Spinal cord (tissue), 9 donors: ENCODE measurements at regions not wholly inside any gene's neighbourhood (a gene's known extent, or its start where the extent isn't known, plus 50 kb on each side); places are given as distances from the start of the nearest gene placed in this dataset.

Source experiments
- DNase-seq, 6 donors: peaks; one replicate each; pipeline versions ENCODE4 v3.0.0 to v3.0.0-alpha.2; 2013 to 2015; ENCODE audit warnings: low spot score in 6 of 6, low read depth in 4 of 6
- H3K27ac ChIP-seq: one replicate; pipeline ENCODE4 v1.5.1; 2013; ENCODE audit warnings: low read depth, low read length, control low read depth
- H3K27me3 ChIP-seq: one replicate; pipeline ENCODE4 v1.6.1; 2013; ENCODE audit warnings: low read length; ENCODE audit not compliant: control insufficient read depth, insufficient read depth
- H3K36me3 ChIP-seq: one replicate; pipeline ENCODE4 v1.6.1; 2013; ENCODE audit warnings: low read length; ENCODE audit not compliant: control insufficient read depth, insufficient read depth
- H3K4me1 ChIP-seq: one replicate; pipeline ENCODE4 v1.6.1; 2013; ENCODE audit warnings: low read length; ENCODE audit not compliant: control insufficient read depth, insufficient read depth
- H3K4me3 ChIP-seq: one replicate; pipeline ENCODE4 v1.5.1; 2013; ENCODE audit warnings: low read depth, low read length, control low read depth
- H3K9me3 ChIP-seq: one replicate; pipeline ENCODE4 v1.6.1; 2013; ENCODE audit warnings: low read length; ENCODE audit not compliant: control insufficient read depth, insufficient read depth
- WGBS: methylation state at CpG from one replicate; pipeline ENCODE4 v1.1.5; 2013; ENCODE audit warnings: missing lambda C conversion rate; ENCODE audit not compliant: insufficient coverage; 5-methylcytosine and 5-hydroxymethylcytosine counted together
- donor health status: healthy.

GRCh38 chr10:50997461-50997860 is 76.8 kb upstream of the PRKG1 start:
- H3K36me3 ChIP-seq = no peaks in the 10 kb centered on the region
- no peaks in the 10 kb centered on the region for H3K9me3 ChIP-seq
- no peak overlapping the region for H3K27ac ChIP-seq
- H3K4me1 ChIP-seq = peaks cover 5% of the 10 kb centered on the region
- H3K27me3 ChIP-seq = peaks cover 15% of the 10 kb centered on the region
- no peak for DNase-seq
- WGBS = no CpG with 5 or more reads among the region's 2 CpGs
- no peak overlapping the region for H3K4me3 ChIP-seq

DNA sequence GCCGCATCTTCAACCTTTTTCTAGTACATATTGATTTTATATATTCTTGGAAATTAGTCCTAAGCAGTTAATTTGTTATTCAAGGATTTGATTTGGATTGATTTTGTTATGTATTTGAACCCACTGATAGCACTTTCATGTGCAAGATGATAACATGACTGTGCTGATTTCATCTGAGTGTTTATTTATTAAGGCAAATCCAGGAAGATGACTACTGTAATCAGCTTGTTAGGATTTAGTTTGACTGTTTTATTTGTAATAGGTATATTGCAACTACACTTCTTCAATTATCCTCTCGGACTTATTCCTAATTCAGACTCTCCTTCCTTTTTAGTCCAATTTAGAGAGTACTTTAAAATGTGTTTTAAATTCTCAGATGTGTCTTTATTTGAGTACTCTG is 75.1 kb upstream of the PRKG1 start:
- Histone ChIP-seq H3K27me3 (peaks cover 2% of the 10 kb centered on the region), H3K9me3 (no peaks in the 10 kb centered on the region), H3K4me1 (no peaks in the 10 kb centered on the region), H3K27ac (no peak overlapping the region), H3K36me3 (no peaks in the 10 kb centered on the region), H3K4me3 (no peak overlapping the region)
- peak in 1 of 6 donors; percentile 32 for DNase-seq
- WGBS = no CpG with 5 or more reads among the region's 2 CpGs

DNA sequence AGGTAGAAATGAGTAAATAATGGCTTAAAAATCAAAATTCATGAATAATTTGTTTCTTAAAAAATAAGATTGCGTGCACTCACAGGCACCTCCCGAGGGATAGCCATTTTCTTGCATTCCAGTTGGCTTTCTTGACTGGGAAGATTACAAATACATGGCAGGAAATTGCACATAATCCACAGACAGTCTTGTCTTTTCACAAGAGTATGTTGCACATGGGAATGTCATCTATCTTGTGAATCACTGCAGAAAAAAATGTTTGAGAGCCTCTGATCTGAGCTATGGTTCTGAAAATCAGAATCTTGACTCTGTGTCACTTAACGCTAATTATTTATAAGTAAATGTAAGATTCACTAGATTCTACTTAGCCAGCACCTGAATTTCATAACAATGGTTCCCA is 74.1 kb upstream of the PRKG1 start:
- H3K9me3 ChIP-seq = no peaks in the 10 kb centered on the region
- no CpG with 5 or more reads among the region's 3 CpGs for WGBS
- H3K36me3 ChIP-seq = no peaks in the 10 kb centered on the region
- no peak overlapping the region for H3K27ac ChIP-seq
- peaks cover 2% of the 10 kb centered on the region for H3K27me3 ChIP-seq
- DNase-seq = no peak
- H3K4me1 ChIP-seq = no peaks in the 10 kb centered on the region
- no peak overlapping the region for H3K4me3 ChIP-seq

- no peak for DNase-seq
- Histone ChIP-seq H3K4me3 (no peak overlapping the region), H3K36me3 (no peaks in the 10 kb centered on the region), H3K27ac (no peak overlapping the region), H3K9me3 (no peaks in the 10 kb centered on the region), H3K4me1 (no peaks in the 10 kb centered on the region), H3K27me3 (peaks cover 2% of the 10 kb centered on the region)
- WGBS = no CpG with 5 or more reads among the region's 2 CpGs
Observed at GRCh38 chr10:51000976-51001375, 73.3 kb upstream of the PRKG1 start.

DNA sequence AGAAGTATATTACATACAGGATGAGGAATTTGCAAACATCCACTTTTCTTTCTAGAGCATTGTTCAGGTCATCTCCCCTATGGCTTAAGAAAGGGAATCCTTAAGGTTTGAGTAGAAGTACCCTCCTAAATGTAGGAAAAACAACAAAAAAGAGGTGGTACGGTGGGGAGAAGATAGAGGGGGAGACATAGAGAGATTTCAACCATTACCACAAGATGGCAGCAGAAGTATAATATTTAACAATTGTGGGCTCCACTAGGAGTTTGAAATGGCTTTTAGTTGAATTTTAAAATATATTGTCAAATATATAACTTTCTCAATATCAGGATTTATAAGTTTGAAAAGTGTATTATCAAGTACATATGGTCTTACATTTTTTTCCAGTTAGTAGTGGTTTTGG is 72.7 kb upstream of the PRKG1 start:
- H3K27ac ChIP-seq = no peak overlapping the region
- DNase-seq = peak in 2 of 6 donors; percentile 63 to 85
- WGBS = no CpG with 5 or more reads among the region's 1 CpG
- peaks cover 2% of the 10 kb centered on the region for H3K27me3 ChIP-seq
- H3K9me3 ChIP-seq = no peaks in the 10 kb centered on the region
- H3K36me3 ChIP-seq = no peaks in the 10 kb centered on the region
- no peak overlapping the region for H3K4me3 ChIP-seq
- no peaks in the 10 kb centered on the region for H3K4me1 ChIP-seq

GRCh38 chr10:51002469-51002868 is 71.8 kb upstream of the PRKG1 start:
- Histone ChIP-seq H3K36me3 (no peaks in the 10 kb centered on the region), H3K27ac (no peak overlapping the region), H3K27me3 (peaks cover 2% of the 10 kb centered on the region), H3K4me1 (no peaks in the 10 kb centered on the region), H3K4me3 (no peak overlapping the region), H3K9me3 (no peaks in the 10 kb centered on the region)
- DNase-seq = no peak
- 67% methylated on average over 1 of the region's 1 CpG for WGBS

- no CpG with 5 or more reads among the region's 3 CpGs for WGBS
- H3K4me1 ChIP-seq = no peaks in the 10 kb centered on the region
- DNase-seq = no peak
- no peak overlapping the region for H3K27ac ChIP-seq
- H3K4me3 ChIP-seq = no peak overlapping the region
- no peaks in the 10 kb centered on the region for H3K9me3 ChIP-seq
- H3K27me3 ChIP-seq = peaks cover 2% of the 10 kb centered on the region
- no peaks in the 10 kb centered on the region for H3K36me3 ChIP-seq
Observed at GRCh38 chr10:51004776-51005175, 69.5 kb upstream of the PRKG1 start.

DNA sequence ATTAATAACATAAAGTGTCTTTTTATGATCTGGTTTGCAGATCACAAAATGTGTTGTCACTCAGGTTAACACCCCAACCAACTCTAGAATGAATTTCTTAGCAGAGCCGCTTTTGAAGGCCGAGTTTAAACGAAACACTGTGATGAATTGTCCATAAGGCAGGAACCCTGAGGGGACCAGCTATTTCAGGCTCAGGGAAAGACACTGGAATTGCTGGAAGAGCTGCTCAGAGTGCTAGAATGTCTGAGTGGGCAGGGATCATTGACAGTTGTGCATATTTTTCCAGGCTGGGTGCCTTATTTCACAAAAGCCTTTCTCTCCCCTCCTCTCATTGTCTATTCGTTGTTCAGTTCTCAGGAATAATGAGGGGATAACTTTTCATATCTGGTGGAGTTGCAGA is 68.7 kb upstream of the PRKG1 start:
- Histone ChIP-seq H3K4me1 (no peaks in the 10 kb centered on the region), H3K9me3 (no peaks in the 10 kb centered on the region), H3K27me3 (peaks cover 2% of the 10 kb centered on the region), H3K36me3 (no peaks in the 10 kb centered on the region), H3K4me3 (no peak overlapping the region), H3K27ac (no peak overlapping the region)
- 69% methylated on average over 3 of the region's 4 CpGs for WGBS
- no peak for DNase-seq

GRCh38 chr10:51006686-51007085 is 67.6 kb upstream of the PRKG1 start:
- H3K27me3 ChIP-seq = no peaks in the 10 kb centered on the region
- no CpG with 5 or more reads among the region's 5 CpGs for WGBS
- H3K4me1 ChIP-seq = no peaks in the 10 kb centered on the region
- DNase-seq = no peak
- H3K4me3 ChIP-seq = no peak overlapping the region
- no peak overlapping the region for H3K27ac ChIP-seq
- no peaks in the 10 kb centered on the region for H3K36me3 ChIP-seq
- no peaks in the 10 kb centered on the region for H3K9me3 ChIP-seq

DNA sequence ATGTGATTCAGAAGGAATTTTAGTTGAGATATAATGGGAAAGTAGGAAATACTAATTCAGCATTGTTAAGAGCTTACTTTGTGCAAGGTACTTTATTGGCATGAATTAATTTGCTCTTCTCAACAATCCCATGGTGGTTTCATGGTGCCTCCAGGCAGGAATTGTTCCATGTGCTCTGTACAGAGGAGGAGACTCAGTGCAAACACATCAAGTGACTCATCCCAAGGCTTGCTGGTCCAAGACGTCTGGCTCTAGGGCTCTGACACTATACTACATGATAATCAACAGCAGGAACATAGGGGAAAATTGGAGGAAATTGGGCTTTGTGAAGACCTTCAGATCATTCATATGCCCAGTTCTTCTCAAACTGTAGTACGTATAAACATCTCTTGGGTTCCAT is 66.5 kb upstream of the PRKG1 start:
- Histone ChIP-seq H3K27me3 (no peaks in the 10 kb centered on the region), H3K9me3 (no peaks in the 10 kb centered on the region), H3K36me3 (no peaks in the 10 kb centered on the region), H3K27ac (no peak overlapping the region), H3K4me1 (no peaks in the 10 kb centered on the region), H3K4me3 (no peak overlapping the region)
- no peak for DNase-seq
- WGBS = no CpG with 5 or more reads among the region's 2 CpGs
